Eye (tissue), 1 donor: ENCODE measurements at regions not wholly inside any gene's neighbourhood (a gene's known extent, or its start where the extent isn't known, plus 50 kb on each side); places are given as distances from the start of the nearest gene placed in this dataset.
"Not testable (repeated sequence)": the region's sequence is repeated elsewhere in the genome, so short reads cannot be mapped to it uniquely, and the experiment has no call there.

Source experiments
- DNase-seq: peaks from one replicate; pipeline ENCODE4 v3.0.0-alpha.2; 2015

- no peak for DNase-seq
Measured at GRCh38 chr1:232859216-232859615, 54.0 kb downstream of the MAP10 start.

GRCh38 chr1:232861107-232861506 lies 55.9 kb downstream of the MAP10 start:
- no peak for DNase-seq

- DNase-seq = no peak
Measured at GRCh38 chr1:232863544-232864275, 58.5 kb downstream of the MAP10 start.

- no peak for DNase-seq
Measured at GRCh38 chr1:232865102-232865931, 60.1 kb downstream of the MAP10 start.

GRCh38 chr1:232868793-232869491 lies 63.7 kb downstream of the MAP10 start:
- peak; percentile 69 for DNase-seq

GRCh38 chr1:232871291-232871969 lies 66.2 kb downstream of the MAP10 start:
- not testable (repeated sequence) for DNase-seq

GRCh38 chr1:232872284-232872683 lies 67.1 kb downstream of the MAP10 start:
- peak; percentile 56 for DNase-seq

GRCh38 chr1:232872738-232873137 lies 67.5 kb downstream of the MAP10 start:
- no peak for DNase-seq

GRCh38 chr1:232873412-232873811 lies 68.2 kb downstream of the MAP10 start:
- DNase-seq = peak; percentile 64

GRCh38 chr1:232873931-232874330 lies 68.7 kb downstream of the MAP10 start:
- DNase-seq = no peak

GRCh38 chr1:232875536-232875935 lies 70.3 kb downstream of the MAP10 start:
- no peak for DNase-seq

GRCh38 chr1:232876506-232877364 lies 71.5 kb downstream of the MAP10 start:
- DNase-seq = no peak

GRCh38 chr1:232877365-232878028 lies 72.3 kb downstream of the MAP10 start:
- DNase-seq = no peak

GRCh38 chr1:232878086-232878485 lies 72.3 kb upstream of the NTPCR start:
- no peak for DNase-seq

GRCh38 chr1:232880354-232880753 lies 70.1 kb upstream of the NTPCR start:
- peak; percentile 53 for DNase-seq

GRCh38 chr1:232883992-232884661 lies 66.3 kb upstream of the NTPCR start:
- no peak for DNase-seq

GRCh38 chr1:232886271-232886670 lies 64.1 kb upstream of the NTPCR start:
- no peak for DNase-seq

GRCh38 chr1:232890340-232890943 lies 60.0 kb upstream of the NTPCR start:
- no peak for DNase-seq

GRCh38 chr1:232891071-232891470 lies 59.3 kb upstream of the NTPCR start:
- DNase-seq = no peak

GRCh38 chr1:232891656-232892317 lies 58.6 kb upstream of the NTPCR start:
- DNase-seq = no peak
